ENCODE measurements at regions not wholly inside any gene's neighbourhood (a gene's known extent, or its start where the extent isn't known, plus 50 kb on each side); places are given as distances from the start of the nearest gene placed in this dataset.

- TF ChIP-seq POLR2A (IDR thresholded peaks at IDR 0.05), result no peak
- no peak for TF ChIP-seq CTCF (IDR thresholded peaks at IDR 0.05)
Measured at GRCh38 chr18:77379976-77380509, 130.4 kb downstream of the GALR1 start.

Measured in heart left ventricle (tissue), 13 donors.